SH-SY5Y (cell line): ENCODE measurements at regions not wholly inside any gene's neighbourhood (a gene's known extent, or its start where the extent isn't known, plus 50 kb on each side); places are given as distances from the start of the nearest gene placed in this dataset.

Experiments
- GATA2 ChIP-seq: IDR thresholded peaks from 2 replicates; pipeline ENCODE4 v1.6.1; 2011; ENCODE audit warnings: mild to moderate bottlenecking, low read depth, low read length
- GATA3 ChIP-seq: IDR thresholded peaks from 2 replicates; pipeline ENCODE4 v1.6.1; 2011; ENCODE audit warnings: low read depth, mild to moderate bottlenecking, low read length, moderate library complexity

DNA sequence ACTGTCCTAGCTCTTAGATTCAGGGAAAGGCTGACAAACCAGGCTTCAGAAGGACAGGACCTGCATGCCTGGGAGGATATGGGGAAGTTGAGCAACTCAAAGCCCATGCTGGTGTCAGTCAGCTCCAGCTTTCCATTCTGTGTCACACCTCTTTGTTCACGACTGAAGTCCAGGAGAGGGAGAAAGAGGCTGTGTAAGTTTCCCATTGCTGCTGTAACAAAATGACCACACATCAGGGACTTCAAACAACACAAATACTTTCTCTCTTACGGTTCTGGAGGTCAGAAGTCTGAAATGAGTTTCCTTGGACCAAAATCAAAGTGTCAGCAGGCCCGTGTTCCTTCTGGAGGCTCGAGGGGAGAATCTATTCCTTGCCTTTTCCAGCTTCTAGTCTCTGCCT, 50.6 kb upstream of the STX18 start:
- TF ChIP-seq GATA3 (no peak), GATA2 (no peak)
